ENCODE measurements at regions not wholly inside any gene's neighbourhood (a gene's known extent, or its start where the extent isn't known, plus 50 kb on each side); places are given as distances from the start of the nearest gene placed in this dataset.
"Not testable (repeated sequence)": the region's sequence is repeated elsewhere in the genome, so short reads cannot be mapped to it uniquely, and the experiment has no call there.

- no peak for DNase-seq (ENCODE audit: low read depth, low spot score)
Observed at GRCh38 chr4:166153548-166153947, 280.5 kb downstream of the TLL1 start.

GRCh38 chr4:166162327-166162726, 289.3 kb downstream of the TLL1 start:
- no peak for DNase-seq (ENCODE audit: low read depth, low spot score)

- peak; percentile 38 for DNase-seq (ENCODE audit: low read depth, low spot score)
Observed at GRCh38 chr4:166165829-166166420, 292.9 kb downstream of the TLL1 start.

- no peak for DNase-seq (ENCODE audit: low read depth, low spot score)
Observed at GRCh38 chr4:166169111-166169510, 296.1 kb downstream of the TLL1 start.

- DNase-seq (ENCODE audit: low read depth, low spot score): no peak
Observed at GRCh38 chr4:166172619-166173018, 299.6 kb downstream of the TLL1 start.

- DNase-seq (ENCODE audit: low read depth, low spot score): no peak
Observed at GRCh38 chr4:166174717-166175490, 301.9 kb downstream of the TLL1 start.

- no peak for DNase-seq (ENCODE audit: low read depth, low spot score)
Observed at GRCh38 chr4:166182145-166182544, 309.1 kb downstream of the TLL1 start.

GRCh38 chr4:166195101-166195500, 322.1 kb downstream of the TLL1 start:
- DNase-seq (ENCODE audit: low read depth, low spot score): no peak

GRCh38 chr4:166197166-166197565, 324.1 kb downstream of the TLL1 start:
- DNase-seq (ENCODE audit: low read depth, low spot score): no peak

GRCh38 chr4:166198041-166198440, 325.0 kb downstream of the TLL1 start:
- DNase-seq (ENCODE audit: low read depth, low spot score): no peak

GRCh38 chr4:166198516-166199310, 325.7 kb downstream of the TLL1 start:
- DNase-seq (ENCODE audit: low read depth, low spot score): no peak

GRCh38 chr4:166202991-166203390, 330.0 kb downstream of the TLL1 start:
- DNase-seq (ENCODE audit: low read depth, low spot score): no peak

GRCh38 chr4:166212326-166212725, 339.3 kb downstream of the TLL1 start:
- DNase-seq (ENCODE audit: low read depth, low spot score): not testable (repeated sequence)

GRCh38 chr4:166222271-166222670, 349.2 kb downstream of the TLL1 start:
- no peak for DNase-seq (ENCODE audit: low read depth, low spot score)

- no peak for DNase-seq (ENCODE audit: low read depth, low spot score)
Observed at GRCh38 chr4:166228112-166228511, 355.1 kb downstream of the TLL1 start.

GRCh38 chr4:166229799-166230198, 356.8 kb downstream of the TLL1 start:
- no peak for DNase-seq (ENCODE audit: low read depth, low spot score)

GRCh38 chr4:166230841-166231240, 357.8 kb downstream of the TLL1 start:
- DNase-seq (ENCODE audit: low read depth, low spot score): no peak

- DNase-seq (ENCODE audit: low read depth, low spot score): no peak
Observed at GRCh38 chr4:166239354-166239753, 366.3 kb downstream of the TLL1 start.

GRCh38 chr4:166252487-166253402, 379.7 kb downstream of the TLL1 start:
- peak; percentile 2 for DNase-seq (ENCODE audit: low read depth, low spot score)

- DNase-seq (ENCODE audit: low read depth, low spot score): no peak
Observed at GRCh38 chr4:166257276-166257675, 384.2 kb downstream of the TLL1 start.

GRCh38 chr4:166257891-166258290, 384.9 kb downstream of the TLL1 start:
- DNase-seq (ENCODE audit: low read depth, low spot score): no peak
